Tibial artery (tissue), 4 donors: ENCODE measurements at regions not wholly inside any gene's neighbourhood (a gene's known extent, or its start where the extent isn't known, plus 50 kb on each side); places are given as distances from the start of the nearest gene placed in this dataset.

Source experiments
- DNase-seq, 2 donors: peaks; one replicate each; pipeline ENCODE4 v3.0.0-alpha.2; 2019
- H3K27ac ChIP-seq, 2 donors: fragments of 200-600 bp; sonication (generic) in 1 of 2; 1 replicate in 1 of 2; 2 replicates in 1 of 2; pipeline ENCODE4 v1.5.1; 2018 to 2019; ENCODE audit warnings: mild to moderate bottlenecking in 1 of 2
- H3K27me3 ChIP-seq, 2 donors: fragments of 200-600 bp; sonication (generic) in 1 of 2; one replicate each; pipeline versions ENCODE4 v1.5.1 to v1.6.0; 2016 to 2019
- H3K36me3 ChIP-seq, 3 donors: fragments of 200-600 bp; sonication (generic) in 2 of 3; one replicate each; pipeline ENCODE4 v1.5.1; 2016 to 2019; ENCODE audit warnings: mild to moderate bottlenecking in 2 of 3
- H3K4me1 ChIP-seq, 4 donors: fragments of 200-600 bp; sonication (generic) in 2 of 4; 1 replicate in 3 of 4; 2 replicates in 1 of 4; pipeline ENCODE4 v1.5.1; 2016 to 2019
- H3K4me3 ChIP-seq, 2 donors: fragments of 200-600 bp; sonication (generic) in 1 of 2; 1 replicate in 1 of 2; 2 replicates in 1 of 2; pipeline ENCODE4 v1.5.1; 2018 to 2019; ENCODE audit warnings: mild to moderate bottlenecking in 2 of 2
- H3K9me3 ChIP-seq, 3 donors: fragments of 200-600 bp; sonication (generic) in 1 of 3; one replicate each; pipeline ENCODE4 v1.5.1; 2016 to 2019
- intact Hi-C: fragments of 100-400 bp; cut with DNase I; formaldehyde crosslinking; loops from one replicate; pipeline ENCODE4 v1.15.0; 2023; ENCODE audit warnings: low total_unique reads
- TF ChIP-seq, protein P1 (sequence below), 2 experiments: fragments of 200-600 bp in 1 of 2; fragments of 450-650 bp in 1 of 2; IDR thresholded peaks; one replicate each; pipeline ENCODE4 v1.5.1; 2017 to 2019; ENCODE audit warnings: antibody characterized with exemption in 2 of 2, mild to moderate bottlenecking in 1 of 2, moderate library complexity in 1 of 2

DNA sequence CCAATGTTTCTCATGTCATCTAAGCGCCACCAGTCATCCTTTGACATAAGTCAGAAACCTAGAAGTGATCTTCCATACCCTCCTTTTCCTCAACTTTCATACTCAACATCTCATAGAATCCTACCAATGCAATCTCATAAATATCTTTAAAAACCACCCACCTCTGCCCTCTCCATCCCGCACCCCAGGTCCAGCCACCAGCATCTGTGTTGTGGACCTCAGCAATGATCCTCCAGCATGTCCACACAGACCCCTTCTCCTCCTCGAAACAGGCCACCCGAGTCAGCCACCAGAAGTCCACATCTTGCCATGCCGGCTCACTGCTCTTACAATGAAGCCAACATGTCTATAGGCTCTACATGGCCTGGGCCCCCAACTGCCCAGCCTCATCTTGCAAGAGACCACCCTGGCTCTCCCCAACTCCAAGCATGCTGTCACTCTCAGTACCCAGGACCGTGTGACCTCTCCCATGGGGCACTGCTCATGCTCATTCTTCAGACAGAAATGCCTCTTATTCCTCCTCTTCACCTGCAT, 636.7 kb upstream of the ID2 start:
- no peak overlapping the region for H3K4me3 ChIP-seq
- no peaks in the 10 kb centered on the region for H3K4me1 ChIP-seq
- no peaks in the 10 kb centered on the region for H3K36me3 ChIP-seq
- no peak overlapping the region for H3K27ac ChIP-seq
- peaks cover 0 to 4% (median 0%) of the 10 kb centered on the region in 3 donors for H3K9me3 ChIP-seq
- intact Hi-C loops, result no loop called here
- no peak for DNase-seq
- no peaks in the 10 kb centered on the region for H3K27me3 ChIP-seq
- TF ChIP-seq, protein P1, sequence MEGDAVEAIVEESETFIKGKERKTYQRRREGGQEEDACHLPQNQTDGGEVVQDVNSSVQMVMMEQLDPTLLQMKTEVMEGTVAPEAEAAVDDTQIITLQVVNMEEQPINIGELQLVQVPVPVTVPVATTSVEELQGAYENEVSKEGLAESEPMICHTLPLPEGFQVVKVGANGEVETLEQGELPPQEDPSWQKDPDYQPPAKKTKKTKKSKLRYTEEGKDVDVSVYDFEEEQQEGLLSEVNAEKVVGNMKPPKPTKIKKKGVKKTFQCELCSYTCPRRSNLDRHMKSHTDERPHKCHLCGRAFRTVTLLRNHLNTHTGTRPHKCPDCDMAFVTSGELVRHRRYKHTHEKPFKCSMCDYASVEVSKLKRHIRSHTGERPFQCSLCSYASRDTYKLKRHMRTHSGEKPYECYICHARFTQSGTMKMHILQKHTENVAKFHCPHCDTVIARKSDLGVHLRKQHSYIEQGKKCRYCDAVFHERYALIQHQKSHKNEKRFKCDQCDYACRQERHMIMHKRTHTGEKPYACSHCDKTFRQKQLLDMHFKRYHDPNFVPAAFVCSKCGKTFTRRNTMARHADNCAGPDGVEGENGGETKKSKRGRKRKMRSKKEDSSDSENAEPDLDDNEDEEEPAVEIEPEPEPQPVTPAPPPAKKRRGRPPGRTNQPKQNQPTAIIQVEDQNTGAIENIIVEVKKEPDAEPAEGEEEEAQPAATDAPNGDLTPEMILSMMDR (IDR thresholded peaks at IDR 0.05), result no peak

DNA sequence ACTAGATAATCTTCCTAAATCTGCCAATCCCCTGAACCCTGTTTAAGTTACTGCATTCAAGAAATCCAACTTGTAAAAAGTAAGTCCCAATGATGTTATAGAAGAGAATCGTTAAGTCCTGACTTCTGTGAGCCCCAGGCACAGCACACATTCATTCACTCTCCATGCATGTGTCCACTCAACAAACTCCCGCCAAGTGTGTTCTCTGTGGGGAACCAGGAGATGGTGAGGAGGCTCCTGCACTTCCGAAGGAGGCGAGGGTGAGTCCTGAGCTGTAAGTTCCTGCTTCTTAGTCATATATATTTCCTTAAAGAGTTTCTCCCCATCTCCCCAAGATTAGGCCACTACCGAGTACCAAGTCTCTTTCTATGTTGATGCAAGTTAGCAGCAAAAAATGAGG, 635.0 kb upstream of the ID2 start:
- no peaks in the 10 kb centered on the region for H3K4me1 ChIP-seq
- DNase-seq, result no peak
- H3K4me3 ChIP-seq, result no peak overlapping the region
- H3K27me3 ChIP-seq, result no peaks in the 10 kb centered on the region
- TF ChIP-seq, protein P1 (IDR thresholded peaks at IDR 0.05), result no peak
- H3K27ac ChIP-seq, result no peak overlapping the region
- intact Hi-C loops, result no loop called here
- H3K36me3 ChIP-seq, result no peaks in the 10 kb centered on the region
- H3K9me3 ChIP-seq, result peaks cover 0 to 3% (median 0%) of the 10 kb centered on the region in 3 donors

DNA sequence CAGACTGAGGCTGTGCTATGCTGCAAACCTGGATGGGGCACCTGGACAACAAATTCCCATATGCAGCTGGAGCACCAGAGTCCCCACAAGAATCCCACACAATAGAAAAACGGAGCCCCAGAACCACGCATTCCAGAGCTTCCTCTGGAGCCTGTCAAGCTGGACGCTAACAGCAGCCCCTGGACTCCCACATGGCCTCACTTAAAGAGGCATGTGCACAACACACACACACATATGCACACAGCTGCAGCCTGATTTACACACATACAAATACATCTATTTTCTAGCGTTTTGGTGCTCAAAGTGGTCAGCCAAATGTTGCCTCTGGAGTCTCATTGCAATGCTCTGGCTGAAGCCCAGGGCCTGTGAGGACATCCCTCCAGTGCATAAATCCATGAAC, 632.7 kb upstream of the ID2 start:
- no peaks in the 10 kb centered on the region for H3K27me3 ChIP-seq
- intact Hi-C loops, result no loop called here
- no peaks in the 10 kb centered on the region for H3K4me1 ChIP-seq
- DNase-seq, result no peak
- no peaks in the 10 kb centered on the region for H3K36me3 ChIP-seq
- no peak overlapping the region for H3K27ac ChIP-seq
- TF ChIP-seq, protein P1 (IDR thresholded peaks at IDR 0.05), result no peak
- H3K9me3 ChIP-seq, result no peaks in the 10 kb centered on the region
- no peak overlapping the region for H3K4me3 ChIP-seq

DNA sequence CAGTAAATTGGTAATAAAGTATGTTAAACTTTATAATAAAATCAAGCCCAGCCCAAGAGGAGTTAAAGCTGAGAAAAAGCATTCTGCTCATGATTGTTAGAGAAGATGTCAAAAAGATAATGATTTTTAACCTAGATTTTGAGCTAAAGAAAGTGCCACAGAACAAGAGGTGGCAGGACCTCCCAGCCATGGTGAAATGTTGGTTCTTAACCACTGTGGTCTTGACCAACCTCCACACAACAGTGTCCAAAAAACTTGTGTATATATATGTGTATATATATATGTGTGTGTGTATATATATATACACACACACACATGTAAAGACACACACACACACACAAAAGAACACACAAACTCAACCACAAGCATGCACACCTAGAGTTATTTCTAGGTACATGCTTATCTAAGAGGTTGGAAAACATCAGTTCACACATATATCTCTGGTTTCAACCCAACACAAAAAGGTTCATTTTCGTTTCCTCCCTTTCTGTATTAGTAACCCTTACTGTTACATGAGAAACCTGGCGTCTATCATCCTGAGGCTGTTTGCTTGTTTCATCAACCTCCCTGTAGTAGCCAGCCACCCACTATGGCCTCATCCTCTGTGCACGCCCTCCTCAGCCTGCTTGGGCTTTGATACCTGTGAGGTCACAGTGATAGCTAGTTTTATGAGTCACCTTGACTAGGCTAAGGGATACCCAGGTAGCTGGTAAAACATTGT, 631.8 kb upstream of the ID2 start:
- H3K4me1 ChIP-seq, result no peaks in the 10 kb centered on the region
- H3K9me3 ChIP-seq, result no peaks in the 10 kb centered on the region
- H3K27ac ChIP-seq, result no peak overlapping the region
- H3K27me3 ChIP-seq, result no peaks in the 10 kb centered on the region
- intact Hi-C loops, result no loop called here
- TF ChIP-seq, protein P1 (IDR thresholded peaks at IDR 0.05), result no peak
- no peak overlapping the region for H3K4me3 ChIP-seq
- H3K36me3 ChIP-seq, result no peaks in the 10 kb centered on the region
- DNase-seq, result no peak

DNA sequence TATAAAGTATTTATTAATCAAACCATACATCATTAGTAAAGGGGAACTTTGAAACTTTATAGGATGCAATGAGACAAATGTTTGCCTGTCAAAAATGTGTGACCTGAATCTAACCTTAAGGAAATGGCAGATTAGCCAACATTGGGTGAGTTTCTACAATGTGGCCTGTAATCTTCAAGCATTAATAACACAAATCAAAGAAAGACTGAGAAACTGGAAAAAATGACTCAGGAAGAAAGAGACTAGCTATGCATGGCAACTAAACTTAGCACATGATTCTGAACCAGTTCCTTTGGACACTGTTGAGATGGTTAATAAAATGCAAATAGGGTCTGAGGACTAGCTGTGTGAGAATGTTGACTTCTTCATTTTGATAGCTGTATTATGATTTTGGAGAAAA, 628.6 kb upstream of the ID2 start:
- H3K27ac ChIP-seq, result no peak overlapping the region
- TF ChIP-seq, protein P1 (IDR thresholded peaks at IDR 0.05), result no peak
- DNase-seq, result no peak
- H3K27me3 ChIP-seq, result no peaks in the 10 kb centered on the region
- H3K36me3 ChIP-seq, result no peaks in the 10 kb centered on the region
- intact Hi-C loops, result no loop called here
- no peak overlapping the region for H3K4me3 ChIP-seq
- peaks cover 0 to 5% (median 0%) of the 10 kb centered on the region in 4 donors for H3K4me1 ChIP-seq
- H3K9me3 ChIP-seq, result no peaks in the 10 kb centered on the region
